ENCODE measurements at regions not wholly inside any gene's neighbourhood (a gene's known extent, or its start where the extent isn't known, plus 50 kb on each side); places are given as distances from the start of the nearest gene placed in this dataset.

DNA sequence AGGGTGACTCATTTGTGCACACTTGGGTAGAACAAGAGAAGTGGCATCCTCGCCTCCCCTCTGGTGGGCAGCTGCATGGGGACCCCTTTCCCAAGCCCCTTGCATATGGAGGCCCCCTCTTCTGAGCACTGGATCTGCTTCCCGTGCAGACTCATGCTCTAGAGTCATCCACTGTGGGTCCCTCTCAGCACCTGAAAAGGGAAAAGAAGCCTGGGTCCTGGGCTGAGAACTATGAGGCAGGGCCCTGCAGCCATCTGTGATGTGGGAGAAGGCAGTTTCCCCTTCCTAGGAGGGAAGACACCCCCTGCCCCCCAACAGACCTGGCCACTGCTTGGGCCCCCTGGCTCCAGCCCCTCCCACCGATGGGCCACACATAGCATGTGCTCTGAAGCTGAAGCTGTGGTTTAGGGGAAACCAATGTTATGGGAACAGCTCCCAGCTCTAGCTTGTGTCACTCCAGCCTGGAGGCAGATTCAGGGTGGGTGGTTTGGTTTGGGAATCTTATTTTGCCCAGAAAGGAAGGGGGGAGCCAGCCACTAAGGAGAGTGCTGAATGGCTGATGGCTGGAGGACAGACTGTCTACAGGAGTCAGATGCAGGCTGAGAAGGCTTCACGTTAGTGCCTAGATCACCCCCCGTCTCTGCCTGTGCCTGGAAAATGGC lies 172.8 kb downstream of the GLI2 start:
- DNase-seq (ENCODE audit: low read depth): no peak
- TF ChIP-seq, protein P1, sequence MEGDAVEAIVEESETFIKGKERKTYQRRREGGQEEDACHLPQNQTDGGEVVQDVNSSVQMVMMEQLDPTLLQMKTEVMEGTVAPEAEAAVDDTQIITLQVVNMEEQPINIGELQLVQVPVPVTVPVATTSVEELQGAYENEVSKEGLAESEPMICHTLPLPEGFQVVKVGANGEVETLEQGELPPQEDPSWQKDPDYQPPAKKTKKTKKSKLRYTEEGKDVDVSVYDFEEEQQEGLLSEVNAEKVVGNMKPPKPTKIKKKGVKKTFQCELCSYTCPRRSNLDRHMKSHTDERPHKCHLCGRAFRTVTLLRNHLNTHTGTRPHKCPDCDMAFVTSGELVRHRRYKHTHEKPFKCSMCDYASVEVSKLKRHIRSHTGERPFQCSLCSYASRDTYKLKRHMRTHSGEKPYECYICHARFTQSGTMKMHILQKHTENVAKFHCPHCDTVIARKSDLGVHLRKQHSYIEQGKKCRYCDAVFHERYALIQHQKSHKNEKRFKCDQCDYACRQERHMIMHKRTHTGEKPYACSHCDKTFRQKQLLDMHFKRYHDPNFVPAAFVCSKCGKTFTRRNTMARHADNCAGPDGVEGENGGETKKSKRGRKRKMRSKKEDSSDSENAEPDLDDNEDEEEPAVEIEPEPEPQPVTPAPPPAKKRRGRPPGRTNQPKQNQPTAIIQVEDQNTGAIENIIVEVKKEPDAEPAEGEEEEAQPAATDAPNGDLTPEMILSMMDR (IDR thresholded peaks at IDR 0.05; ENCODE audit: control insufficient read depth, extremely low read depth, insufficient read depth): no peak
- no peak overlapping the region for H3K4me3 ChIP-seq (ENCODE audit: low read depth, low read length)

DNA sequence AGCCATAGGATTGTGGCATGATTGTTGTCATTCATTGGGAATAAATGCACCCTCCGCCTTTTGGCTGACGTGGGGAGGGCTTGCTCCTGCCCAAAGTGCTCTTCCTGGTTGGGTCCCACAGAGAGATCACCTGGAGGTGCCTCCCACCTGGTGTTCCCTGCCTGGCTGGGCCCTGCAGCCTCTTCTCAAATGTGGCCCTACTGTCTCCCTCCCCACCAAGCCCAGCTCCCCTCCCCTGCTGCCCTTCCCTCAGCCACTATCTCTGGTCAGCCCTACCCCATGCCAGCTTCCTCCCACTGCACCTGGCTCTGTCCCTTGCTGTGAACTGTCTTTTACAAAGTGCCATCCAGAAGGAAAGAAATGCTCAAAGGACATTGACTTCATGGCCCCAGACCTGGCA lies 173.4 kb downstream of the GLI2 start:
- DNase-seq (ENCODE audit: low read depth): no peak
- TF ChIP-seq, protein P1 (IDR thresholded peaks at IDR 0.05; ENCODE audit: control insufficient read depth, extremely low read depth, insufficient read depth): no peak

DNA sequence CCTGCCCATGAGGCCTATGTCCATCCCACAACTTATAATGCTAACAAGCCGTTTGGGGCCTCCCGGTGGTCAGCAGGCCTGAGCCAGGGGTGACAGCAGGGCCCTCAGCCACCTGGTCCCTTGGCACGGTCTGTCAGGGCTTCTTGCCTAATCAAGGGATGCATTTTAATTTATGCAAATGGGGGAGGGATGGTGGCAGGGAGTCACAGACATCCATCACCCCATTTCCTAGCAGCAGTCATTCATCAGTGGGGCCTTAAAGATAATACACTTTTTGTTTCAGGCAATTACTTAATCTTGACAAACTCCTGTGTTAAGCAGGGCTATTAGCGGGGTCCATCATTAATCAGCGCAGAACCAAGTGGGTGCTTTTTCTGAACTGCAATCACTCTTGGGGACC lies 174.5 kb downstream of the GLI2 start:
- TF ChIP-seq, protein P1 (IDR thresholded peaks at IDR 0.05; ENCODE audit: control insufficient read depth, extremely low read depth, insufficient read depth): no peak

More for the DNA sequence above, 173.4 kb downstream of the GLI2 start:
- H3K4me3 ChIP-seq (ENCODE audit: low read depth, low read length): no peak overlapping the region

DNA sequence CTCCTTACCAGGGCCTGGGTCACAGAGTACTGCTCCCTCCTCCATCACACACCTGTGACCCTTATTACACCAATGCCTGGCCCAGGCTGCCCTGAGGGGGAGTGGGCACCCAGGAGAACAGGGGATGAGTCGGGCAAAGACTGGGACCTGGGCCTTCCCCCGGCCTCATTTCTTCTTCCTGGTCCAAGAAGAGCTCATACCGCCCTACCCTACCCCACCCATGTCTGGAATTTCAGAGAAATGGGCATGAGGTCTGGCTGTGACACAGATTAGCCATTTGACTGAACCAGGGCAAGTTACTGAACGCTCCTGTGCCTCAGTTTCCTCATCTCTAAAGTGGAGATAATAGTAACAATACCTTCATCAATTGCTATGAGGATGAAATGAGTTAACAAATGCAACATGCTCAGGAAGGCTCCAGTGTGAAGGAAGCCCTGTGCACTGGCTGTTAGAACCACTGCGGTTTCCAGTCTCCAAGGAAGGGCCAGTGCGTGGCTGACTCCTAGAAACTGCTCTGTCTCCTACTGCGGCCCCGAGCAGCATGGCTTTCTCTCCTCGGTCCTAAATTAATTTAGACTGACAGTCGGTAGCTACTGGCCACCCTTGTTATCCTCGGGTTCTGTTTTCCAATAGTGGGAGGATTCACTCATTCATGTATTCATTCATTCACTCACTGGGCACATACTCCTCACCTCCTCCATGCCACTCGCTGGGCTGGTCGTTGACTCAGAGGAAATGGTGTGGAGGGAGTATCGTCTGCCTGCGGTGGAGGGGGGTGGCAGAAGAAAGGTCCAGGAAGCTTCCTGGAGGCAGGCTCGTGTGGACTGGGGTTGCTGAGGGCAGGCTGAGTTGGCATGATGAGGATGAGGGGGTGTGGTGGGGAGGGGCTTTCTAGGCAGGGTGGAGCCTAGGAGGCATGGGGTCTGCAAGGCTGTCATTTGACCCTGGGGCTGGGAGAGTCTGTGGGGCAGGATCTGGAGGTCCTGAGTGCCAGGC lies 175.6 kb downstream of the GLI2 start:
- no peak overlapping the region for H3K4me3 ChIP-seq (ENCODE audit: low read depth, low read length)
- DNase-seq (ENCODE audit: low read depth): no peak

More for the DNA sequence above, 174.5 kb downstream of the GLI2 start:
- no peak for DNase-seq (ENCODE audit: low read depth)
- H3K4me3 ChIP-seq (ENCODE audit: low read depth, low read length): no peak overlapping the region

DNA sequence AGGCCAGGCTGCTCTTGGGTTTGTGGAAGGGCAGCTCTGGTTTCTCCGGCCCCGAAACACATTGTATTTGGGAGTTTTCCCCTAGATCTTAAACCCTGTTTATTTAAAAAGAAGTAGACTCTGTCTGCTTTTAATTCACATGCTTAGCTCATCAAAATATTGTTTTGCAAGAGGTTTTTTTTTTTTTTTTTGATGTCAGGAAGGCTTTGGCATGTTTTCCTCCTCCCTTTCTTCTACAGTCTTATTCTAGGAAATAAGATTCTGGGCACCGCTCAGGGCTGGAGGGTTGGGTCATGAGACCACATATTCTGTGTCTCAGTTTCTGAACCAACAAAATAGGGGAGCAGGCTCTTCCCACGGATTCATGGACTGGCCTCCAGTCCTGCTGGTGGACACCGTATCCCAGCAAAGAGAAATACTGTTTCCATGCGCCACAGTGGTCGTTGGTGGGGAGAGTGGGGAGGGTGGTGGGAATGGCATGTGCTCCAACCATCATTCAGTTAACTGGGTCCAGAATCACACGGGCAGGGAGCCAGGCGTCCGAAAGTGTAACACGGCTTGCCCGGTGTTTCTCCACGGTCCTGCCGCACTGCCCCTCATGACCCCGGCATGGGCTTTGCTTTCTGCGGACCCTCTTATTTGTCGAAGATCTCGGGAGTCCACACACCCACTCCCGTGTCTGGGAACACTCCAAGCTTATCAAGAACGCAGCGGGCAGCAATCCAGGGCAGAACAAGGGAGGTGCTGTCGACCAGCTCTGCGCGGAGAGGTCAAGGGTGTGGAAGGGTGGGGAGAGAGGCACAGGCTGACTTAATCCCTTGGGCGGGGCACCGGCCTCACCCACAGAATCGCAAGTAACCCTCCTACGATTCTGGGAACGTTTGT lies 176.7 kb downstream of the GLI2 start:
- TF ChIP-seq, protein P1 (IDR thresholded peaks at IDR 0.05; ENCODE audit: control insufficient read depth, extremely low read depth, insufficient read depth): no peak
- H3K4me3 ChIP-seq (ENCODE audit: low read depth, low read length): no peak overlapping the region
- no peak for DNase-seq (ENCODE audit: low read depth)

More for the DNA sequence above, 175.6 kb downstream of the GLI2 start:
- TF ChIP-seq, protein P1 (IDR thresholded peaks at IDR 0.05; ENCODE audit: control insufficient read depth, extremely low read depth, insufficient read depth): no peak

All from LNCaP clone FGC (cell line).